GM12878 (cell line): ENCODE measurements at regions not wholly inside any gene's neighbourhood (a gene's known extent, or its start where the extent isn't known, plus 50 kb on each side); places are given as distances from the start of the nearest gene placed in this dataset.

ENCODE experiments used
- ATAC-seq: fragments of 200-7000 bp; cut with Tn5 transposase; 3 replicates; pipeline ENCODE4 v1.9.1; 2020; ENCODE audit warnings: mild to moderate bottlenecking, moderate library complexity
- BruUV-seq: library from RNA; stranded (reverse); fragments of 400-500 nt; replicated peaks from 2 replicates; lab custom pipeline; 2021; lab: Mats Ljungman, UMichigan
- CTCF ChIA-PET: fragments of 300-600 bp; sonication (Branson Sonifier 250); formaldehyde crosslinking; extraction: SDS; loops from one replicate; lab custom pipeline; 2021; ENCODE audit warnings: inconsistent platforms; lab: Yijun Ruan, JAX
- POLR2A ChIA-PET: fragments of 350-600 bp; formaldehyde crosslinking; extraction: SDS; loops from one replicate; lab custom pipeline; 2021; ENCODE audit warnings: inconsistent platforms; lab: Charles Lee
- RAD21 ChIA-PET: fragments of 300-600 bp; sonication (Branson Sonifier 250); formaldehyde crosslinking; loops from one replicate; lab custom pipeline; 2023; ENCODE audit warnings: antibody characterized with exemption; ENCODE audit not compliant: unreplicated experiment; lab: Charles Lee
- SMC1A ChIA-PET: fragments of 300-600 bp; sonication (Branson Sonifier 250); formaldehyde crosslinking; loops from one replicate; lab custom pipeline; 2023; ENCODE audit not compliant: unreplicated experiment, uncharacterized antibody; lab: Charles Lee
- DNase-seq: peaks from one replicate; pipeline ENCODE4 v3.0.0-alpha.2; 2011; ENCODE audit warnings: low read depth, low spot score
- FAIRE-seq: peaks from 3 replicates; lab custom pipeline; 2011; peaks lifted over from hg19 to GRCh38; lab: Jason Lieb, UNC
- H2AFZ ChIP-seq: 2 replicates; pipeline ENCODE4 v1.6.0; 2011; ENCODE audit warnings: low read depth, low read length, control low read depth; ENCODE audit not compliant: control insufficient read depth
- H3K27ac ChIP-seq: 2 replicates; pipeline ENCODE4 v1.5.1; 2011; ENCODE audit warnings: control low read depth; ENCODE audit not compliant: control insufficient read depth, insufficient read depth
- H3K27me3 ChIP-seq, 2 experiments: replicated peaks in 1 of 2; 2 replicates each; pipeline versions ENCODE4 v1.6.0 to v1.6.1; 2011; ENCODE audit warnings: low read length in 1 of 2; ENCODE audit not compliant: control insufficient read depth in 2 of 2, insufficient read depth in 2 of 2
- H3K36me3 ChIP-seq, 2 experiments: 2 replicates each; pipeline ENCODE4 v1.5.1; 2011; ENCODE audit warnings: low read length in 1 of 2; ENCODE audit not compliant: control insufficient read depth in 2 of 2, insufficient read depth in 2 of 2
- H3K4me1 ChIP-seq: 2 replicates; pipeline ENCODE4 v1.6.1; 2011; ENCODE audit warnings: mild to moderate bottlenecking, low read length, moderate library complexity, mixed read lengths; ENCODE audit not compliant: control insufficient read depth, insufficient read depth
- H3K4me2 ChIP-seq: 2 replicates; pipeline ENCODE4 v1.6.0; 2011; ENCODE audit warnings: control low read depth; ENCODE audit not compliant: control insufficient read depth, insufficient read depth
- H3K4me3 ChIP-seq: fragments of 200-600 bp; sonication (generic); 2 replicates; pipeline ENCODE4 v1.5.1; 2016
- H3K79me2 ChIP-seq: 2 replicates; pipeline ENCODE4 v1.6.0; 2011; ENCODE audit warnings: low read length; ENCODE audit not compliant: control insufficient read depth, insufficient read depth
- H3K9ac ChIP-seq: 2 replicates; pipeline ENCODE4 v1.8.0; 2011; ENCODE audit warnings: low read length, control low read depth, mixed read lengths; ENCODE audit not compliant: control insufficient read depth, insufficient read depth
- H3K9me3 ChIP-seq: replicated peaks from 3 replicates; pipeline ENCODE4 v1.5.1; 2011; ENCODE audit warnings: mild to moderate bottlenecking, low read length; ENCODE audit not compliant: control insufficient read depth, insufficient read depth
- H4K20me1 ChIP-seq: 2 replicates; pipeline ENCODE4 v1.6.0; 2011; ENCODE audit not compliant: control insufficient read depth, insufficient read depth
- CBX5 ChIP-seq: sonication (generic); IDR thresholded peaks from 2 replicates; pipeline ENCODE4 v1.6.1; 2016; ENCODE audit warnings: low read depth, moderate library complexity, mild to moderate bottlenecking, inconsistent platforms
- DPF2 ChIP-seq: fragments of 450-650 bp; IDR thresholded peaks from 2 replicates; pipeline ENCODE4 v1.6.1; 2017; ENCODE audit warnings: mild to moderate bottlenecking
- HCFC1 ChIP-seq: fragments of 150-350 bp; IDR thresholded peaks from 2 replicates; pipeline ENCODE4 v1.6.1; 2014; ENCODE audit warnings: low read length
- IRF3 ChIP-seq: fragments of 450-650 bp; IDR thresholded peaks from 2 replicates; pipeline ENCODE4 v1.6.1; 2014; ENCODE audit warnings: mild to moderate bottlenecking
- IRF4 ChIP-seq: IDR thresholded peaks from 2 replicates; pipeline ENCODE4 v1.6.1; 2011; ENCODE audit warnings: low read depth, low read length
- MEF2A ChIP-seq: IDR thresholded peaks from 2 replicates; pipeline ENCODE4 v1.6.1; 2011; ENCODE audit warnings: low read depth, mild to moderate bottlenecking, low read length, moderate library complexity; ENCODE audit not compliant: insufficient read depth
- NR2F1 ChIP-seq: fragments of 450-650 bp; conservative IDR thresholded peaks from 2 replicates; pipeline ENCODE4 v1.6.1; 2017; ENCODE audit warnings: mild to moderate bottlenecking
- SPI1 ChIP-seq: IDR thresholded peaks from 2 replicates; pipeline ENCODE4 v1.6.1; 2011; ENCODE audit warnings: low read depth, mild to moderate bottlenecking, low read length, moderate library complexity, borderline replicate concordance; ENCODE audit not compliant: insufficient read depth
- SUZ12 ChIP-seq: fragments of 200-600 bp; sonication (generic); IDR thresholded peaks from one replicate; pipeline ENCODE4 v1.6.1; 2018; ENCODE audit warnings: antibody characterized with exemption, mild to moderate bottlenecking; ENCODE audit not compliant: unreplicated experiment
- YBX1 ChIP-seq: fragments of 450-650 bp; IDR thresholded peaks from 2 replicates; pipeline ENCODE4 v1.6.1; 2016; ENCODE audit warnings: antibody characterized with exemption
- WGBS: methylation state at CpG from one replicate; pipeline ENCODE4 v1.1.6; 2016; ENCODE audit warnings: low lambda C conversion rate; ENCODE audit not compliant: insufficient replicate concordance, insufficient coverage; ENCODE audit errors: missing lambda C conversion rate; 5-methylcytosine and 5-hydroxymethylcytosine counted together
- in situ Hi-C: fragments of 300-500 bp; cut with MboI; formaldehyde crosslinking; loops from 9 replicates; pipeline ENCODE4 v1.14.3; 2018; ENCODE audit warnings: mixed read lengths
- intact Hi-C: fragments of 100-400 bp; cut with micrococcal nuclease; formaldehyde crosslinking; loops from one replicate; pipeline ENCODE4 v1.14.2; 2022; ENCODE audit not compliant: unreplicated experiment

- no peak for FAIRE-seq
- Histone ChIP-seq H3K4me1 (no peaks in the 10 kb centered on the region), H2AFZ (no peak overlapping the region), H3K27ac (no peak overlapping the region), H3K27me3 (no peaks in the 10 kb centered on the region), H3K4me2 (no peak overlapping the region), H3K9me3 (no peaks in the 10 kb centered on the region), H3K79me2 (no peaks in the 10 kb centered on the region), H4K20me1 (no peaks in the 10 kb centered on the region), H3K4me3 (no peak overlapping the region), H3K9ac (no peak overlapping the region), H3K36me3 (no peaks in the 10 kb centered on the region)
- no peak for ATAC-seq
- 22% methylated on average over 5 of the region's 5 CpGs for WGBS
- POLR2A ChIA-PET: no interaction called here
- DNase-seq: no peak
- CTCF ChIA-PET: no interaction called here
- in situ Hi-C loops: no loop called here
- TF ChIP-seq CBX5 (no peak), DPF2 (no peak), SUZ12 (no peak), NR2F1 (no peak), IRF4 (no peak), IRF3 (no peak), MEF2A (no peak), YBX1 (no peak), SPI1 (no peak), HCFC1 (no peak)
- RAD21 ChIA-PET: no interaction called here
- intact Hi-C loops: no loop called here
- SMC1A ChIA-PET: no interaction called here
- no TSS peak for BruUV-seq
Measured at GRCh38 chr17:13721705-13722104, 120.0 kb upstream of the HS3ST3A1 start.
